SK-N-MC (cell line): ENCODE measurements at regions not wholly inside any gene's neighbourhood (a gene's known extent, or its start where the extent isn't known, plus 50 kb on each side); places are given as distances from the start of the nearest gene placed in this dataset.
"Not testable (repeated sequence)": the region's sequence is repeated elsewhere in the genome, so short reads cannot be mapped to it uniquely, and the experiment has no call there.

ENCODE experiments used
- EZH2 ChIP-seq: fragments of 200-600 bp; sonication (generic); IDR thresholded peaks from one replicate; pipeline ENCODE4 v1.6.1; 2017; ENCODE audit warnings: antibody characterized with exemption
- POLR2AphosphoS5 ChIP-seq: IDR thresholded peaks from 2 replicates; pipeline ENCODE4 v1.6.1; 2012; ENCODE audit warnings: mild to moderate bottlenecking, low read depth, low read length, borderline replicate concordance

DNA sequence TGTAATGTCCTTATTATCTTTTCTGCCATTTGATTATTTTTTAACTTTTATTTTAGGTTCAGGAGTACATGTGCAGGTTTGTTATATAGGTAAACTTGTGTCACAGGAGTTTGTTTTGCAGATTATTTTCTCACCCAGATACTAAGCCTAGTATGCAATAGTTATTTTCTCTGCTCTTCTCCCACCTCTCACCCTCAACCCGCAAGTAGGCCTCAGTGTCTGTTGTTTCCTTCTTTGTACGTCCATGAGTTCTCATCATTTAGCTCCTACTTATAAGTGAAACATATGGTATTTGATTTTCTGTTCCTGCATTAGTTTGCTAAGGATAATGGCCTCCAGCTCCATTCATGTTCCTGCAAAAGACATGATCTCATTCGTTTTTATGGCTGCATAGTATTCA lies 270.0 kb downstream of the BTG1 start:
- TF ChIP-seq POLR2AphosphoS5, EZH2: not testable (repeated sequence)
